Activated CD8-positive, alpha-beta memory T cell treated with anti-CD3 and anti-CD28 coated beads, Interleukin-2, amount 50 U/mL, for 1 hour (primary cell): ENCODE measurements at regions not wholly inside any gene's neighbourhood (a gene's known extent, or its start where the extent isn't known, plus 50 kb on each side); places are given as distances from the start of the nearest gene placed in this dataset.
"Not testable (repeated sequence)": the region's sequence is repeated elsewhere in the genome, so short reads cannot be mapped to it uniquely, and the experiment has no call there.

Experiments used
- DNase-seq: peaks from one replicate; pipeline ENCODE4 v3.0.0-alpha.2; 2020; ENCODE audit errors: extremely low read depth

DNA sequence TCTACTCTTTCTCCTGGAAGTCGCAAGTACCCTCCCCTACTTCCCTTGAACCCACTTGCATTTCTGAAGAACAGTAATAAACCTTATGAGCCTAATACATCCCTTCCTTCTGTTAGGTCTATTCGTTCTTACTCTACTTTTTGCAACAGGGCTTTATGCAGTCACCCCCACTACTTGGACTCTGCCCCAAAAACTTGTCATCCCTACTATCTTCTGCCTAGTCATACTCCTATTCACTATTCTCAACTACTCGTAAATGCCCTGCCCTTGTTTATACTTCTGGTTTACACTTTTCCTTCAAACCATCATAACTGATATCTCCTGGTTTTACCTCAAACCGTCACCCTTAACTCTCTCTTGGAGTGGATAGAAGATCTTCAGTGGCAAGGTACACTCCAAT, 55.2 kb upstream of the SLIT2 start:
- DNase-seq: no peak

DNA sequence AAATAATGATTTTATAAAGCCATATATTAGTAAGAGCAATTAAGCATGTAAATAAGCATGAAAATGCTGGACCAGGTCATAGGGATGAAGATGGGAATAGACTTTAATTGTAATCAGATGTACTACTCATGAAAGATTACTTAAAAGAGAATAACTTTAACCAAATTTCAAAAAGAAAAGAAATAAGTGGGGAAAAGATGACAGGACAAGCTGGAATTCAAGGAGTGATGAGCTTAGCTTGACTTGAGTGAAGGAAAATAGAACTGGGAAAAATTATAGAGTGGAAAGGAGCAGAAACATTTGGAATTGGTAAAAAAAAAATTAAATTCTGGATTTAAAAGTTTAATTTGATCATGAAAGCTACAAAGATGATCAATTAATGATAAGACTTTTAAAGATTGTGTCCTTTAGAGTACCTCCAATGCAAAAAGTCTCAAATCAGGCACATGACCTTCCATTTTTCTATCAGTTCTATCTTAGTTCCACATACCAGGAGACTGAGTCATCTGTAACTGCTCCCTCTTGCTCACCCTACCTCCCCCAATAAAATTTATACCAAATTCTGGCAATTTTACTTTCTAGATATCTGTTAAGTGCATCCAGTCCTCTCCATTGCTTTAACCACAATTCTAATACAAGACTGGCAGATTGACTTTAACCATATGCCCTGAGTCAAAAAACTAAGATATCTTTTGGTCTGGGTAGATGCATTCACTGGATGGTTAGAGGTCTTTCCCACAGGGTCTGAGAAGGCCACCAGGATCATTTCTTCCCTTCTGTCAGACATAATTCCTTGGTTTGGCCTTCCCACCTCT, 56.4 kb upstream of the SLIT2 start:
- DNase-seq: no peak

DNA sequence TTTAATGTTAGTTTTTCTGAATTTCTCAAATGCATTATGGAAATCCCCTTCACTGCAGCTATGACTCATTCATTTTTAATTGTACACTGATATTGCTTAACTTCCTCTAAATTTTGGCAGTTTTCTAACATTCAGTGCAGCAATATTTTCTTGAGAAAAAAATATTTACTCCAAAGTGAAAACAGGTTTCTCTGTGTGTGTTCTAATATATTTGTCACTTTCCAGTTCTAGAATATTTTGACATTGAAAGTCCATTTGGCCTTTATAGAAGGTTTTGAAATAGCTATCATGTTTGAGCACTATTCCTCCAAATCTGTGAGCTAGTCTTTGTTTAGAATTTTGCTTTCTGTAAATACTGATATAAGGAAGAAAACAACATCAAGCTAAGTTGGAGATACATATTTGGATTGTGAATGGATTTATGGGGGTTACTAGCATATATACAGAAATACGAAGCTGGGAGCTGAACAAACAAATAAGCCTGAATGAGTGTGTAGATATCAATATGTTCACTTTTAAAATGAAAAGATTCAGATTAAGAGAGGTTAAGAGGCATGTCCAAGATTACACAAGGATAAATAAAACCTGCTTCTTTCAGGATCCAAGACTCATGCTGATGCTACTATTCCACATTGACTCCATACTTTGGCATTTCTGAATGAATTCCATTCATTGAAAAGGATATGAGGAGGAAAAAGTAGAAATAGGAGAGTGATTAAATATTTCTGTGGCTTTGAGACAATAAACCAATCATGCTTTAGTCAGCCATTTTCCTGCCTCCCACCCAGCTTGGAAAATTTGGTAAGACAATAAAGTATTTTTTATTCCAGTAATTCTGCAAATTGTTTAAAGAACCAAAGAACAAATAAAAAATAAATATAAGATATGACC, 57.3 kb upstream of the SLIT2 start:
- DNase-seq: no peak

DNA sequence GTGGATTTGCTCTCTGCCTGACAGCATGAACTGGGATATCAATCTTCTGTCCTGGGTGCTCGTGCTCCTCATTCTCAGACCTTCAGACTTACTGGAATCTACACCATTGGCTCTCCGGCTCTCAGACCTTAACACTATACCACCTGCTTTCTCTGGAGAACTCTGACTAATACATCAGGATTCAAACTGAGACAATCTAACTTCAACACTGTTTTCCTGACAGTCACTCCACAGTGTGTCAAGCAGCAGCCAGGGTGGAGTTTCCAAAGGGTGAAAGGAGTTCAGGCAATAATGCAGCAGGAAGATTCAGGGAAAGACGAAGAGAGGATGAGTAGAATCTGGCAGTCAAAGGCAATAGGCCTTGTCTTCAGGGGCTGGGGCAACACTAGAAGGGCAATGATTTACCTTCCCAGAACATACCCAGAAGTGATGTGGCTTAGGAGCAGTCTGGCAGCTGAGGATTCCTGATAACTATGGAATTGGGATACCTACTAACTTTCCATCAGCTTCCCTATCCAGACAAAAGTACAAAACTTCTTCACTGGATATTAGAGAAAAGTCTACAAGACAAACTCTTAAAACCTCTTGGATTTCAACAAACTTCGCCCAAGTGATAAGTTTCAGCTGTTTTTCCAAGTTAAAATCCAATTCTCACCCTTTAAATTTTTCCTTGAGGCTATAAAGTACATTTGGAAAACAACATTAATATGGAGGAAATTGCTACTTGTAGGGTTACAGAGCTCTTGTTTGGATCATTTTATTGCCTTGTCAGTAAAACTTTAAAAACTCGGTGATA, 58.4 kb upstream of the SLIT2 start:
- no peak for DNase-seq

DNA sequence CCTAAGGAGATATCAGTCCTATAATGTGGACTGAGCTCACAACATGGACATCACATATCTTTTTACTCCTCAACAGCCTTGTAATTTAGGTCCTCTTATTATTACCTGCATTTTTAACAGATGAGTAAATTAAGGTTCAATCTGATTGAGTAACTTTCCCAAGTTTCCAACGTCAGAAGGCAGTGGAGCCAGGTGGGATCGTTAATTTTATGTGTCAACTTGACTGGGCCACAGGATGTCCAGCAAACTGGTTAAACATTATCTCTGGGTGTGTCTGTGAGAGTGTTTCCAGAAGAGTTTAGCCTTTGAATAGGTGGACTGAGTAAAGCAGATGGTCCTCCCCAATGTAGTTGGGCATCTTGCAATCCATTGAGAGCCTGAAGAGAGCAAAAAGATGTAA, 59.0 kb upstream of the SLIT2 start:
- DNase-seq: no peak

DNA sequence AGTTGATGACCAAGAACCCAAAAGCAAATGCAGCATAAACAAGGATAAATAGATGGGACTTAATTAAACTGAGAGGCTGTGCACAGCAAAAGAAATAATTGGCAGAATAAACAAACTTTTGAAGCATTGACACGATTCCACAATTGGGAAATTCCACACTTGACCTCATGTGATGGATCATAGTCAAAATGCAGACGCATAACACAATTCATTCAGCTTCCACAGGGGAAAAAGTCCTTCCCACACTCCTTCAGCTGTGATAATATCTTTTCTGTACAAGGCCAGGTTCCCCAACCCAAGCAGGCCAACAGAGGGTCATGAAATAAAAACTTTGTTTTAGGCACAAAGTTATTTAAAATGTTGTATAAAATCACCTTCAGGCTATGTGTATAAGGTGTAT, 66.6 kb upstream of the SLIT2 start:
- DNase-seq: no peak

DNA sequence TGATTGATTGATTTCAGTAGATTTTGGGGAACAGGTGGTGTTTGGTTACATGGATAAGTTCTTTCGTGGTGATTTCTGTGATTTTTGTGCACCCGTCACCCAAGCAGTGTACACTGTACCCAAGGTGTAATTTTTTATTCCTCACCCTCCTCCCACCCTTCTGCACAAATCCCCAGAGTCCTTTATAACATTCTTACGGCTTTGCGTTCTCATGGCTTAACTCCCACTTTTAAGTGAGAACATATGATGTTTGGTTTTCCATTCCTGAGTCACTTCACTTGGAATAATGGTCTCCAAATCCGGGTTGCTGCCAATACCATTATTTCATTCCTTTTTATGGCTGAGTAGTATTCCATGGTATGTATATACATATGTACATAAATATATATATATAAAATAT, 68.6 kb upstream of the SLIT2 start:
- DNase-seq: not testable (repeated sequence)

DNA sequence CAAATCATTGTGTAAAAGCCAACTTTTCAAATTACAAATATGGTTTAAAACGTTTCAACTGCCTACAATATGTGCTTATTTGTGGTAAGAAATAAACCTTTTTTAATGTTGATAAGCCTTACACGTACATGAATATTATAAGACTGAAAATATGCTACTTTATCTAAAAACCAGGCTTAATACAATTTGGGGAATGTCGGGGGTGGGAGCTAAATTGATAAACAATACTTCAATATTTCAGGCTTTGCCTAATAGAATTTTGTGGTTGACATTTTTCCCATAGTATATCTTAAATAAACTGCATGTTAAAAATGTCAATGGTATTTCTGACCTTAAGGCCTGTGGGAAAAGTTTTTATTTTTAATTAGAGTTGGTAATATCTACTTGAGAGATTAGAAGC, 69.8 kb upstream of the SLIT2 start:
- DNase-seq: no peak

DNA sequence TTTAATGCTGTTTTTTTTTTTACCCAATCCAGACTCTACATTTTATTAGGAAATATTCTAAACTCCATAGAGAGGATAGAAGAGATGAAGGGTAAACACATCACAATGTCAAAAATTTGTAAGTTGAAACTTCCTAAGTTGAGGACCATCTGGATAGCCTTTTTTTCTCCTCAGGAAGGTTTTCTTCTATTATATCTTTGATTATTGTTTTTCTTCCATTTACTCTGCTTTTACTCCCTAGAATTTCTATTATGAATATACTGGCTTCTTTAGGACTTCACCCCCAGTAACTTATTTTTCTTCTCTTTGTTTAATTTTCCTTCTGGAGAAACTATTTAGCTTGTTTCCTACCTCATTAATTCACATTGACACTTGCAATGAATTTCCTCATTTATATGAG, 71.2 kb upstream of the SLIT2 start:
- DNase-seq: no peak

DNA sequence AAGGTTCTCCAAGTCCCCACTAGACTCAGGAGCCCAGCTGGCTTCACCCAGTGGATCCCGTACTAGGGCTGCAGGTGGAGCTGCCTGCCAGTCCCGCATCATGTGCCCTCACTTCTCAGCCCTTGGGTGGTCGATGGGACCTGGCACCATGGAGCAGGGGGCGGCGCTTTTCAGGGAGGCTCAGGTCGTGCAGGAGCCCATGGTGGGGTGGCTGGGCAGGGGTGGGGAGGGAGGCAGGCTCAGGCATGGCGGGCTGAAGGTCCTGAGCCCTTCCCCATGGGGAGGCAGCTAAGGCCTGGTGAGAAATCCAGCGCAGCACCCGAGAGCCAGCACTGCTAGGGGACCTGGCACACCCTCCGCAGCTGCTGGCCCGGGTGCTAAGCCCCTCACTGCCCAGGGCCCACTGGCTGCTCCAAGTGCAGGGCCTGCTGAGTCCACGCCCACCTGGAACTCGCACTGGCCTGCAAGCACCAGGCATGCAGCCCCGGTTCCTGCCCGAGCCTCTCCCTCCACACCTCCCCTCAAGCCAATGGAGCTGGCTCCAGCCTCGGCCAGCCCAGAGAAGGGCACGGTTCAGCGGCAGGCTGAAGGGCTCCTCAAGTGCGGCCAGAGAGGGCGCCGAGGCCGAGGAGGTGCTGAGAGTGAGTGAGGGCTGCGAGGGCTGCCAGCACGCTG, 72.7 kb upstream of the SLIT2 start:
- DNase-seq: no peak

DNA sequence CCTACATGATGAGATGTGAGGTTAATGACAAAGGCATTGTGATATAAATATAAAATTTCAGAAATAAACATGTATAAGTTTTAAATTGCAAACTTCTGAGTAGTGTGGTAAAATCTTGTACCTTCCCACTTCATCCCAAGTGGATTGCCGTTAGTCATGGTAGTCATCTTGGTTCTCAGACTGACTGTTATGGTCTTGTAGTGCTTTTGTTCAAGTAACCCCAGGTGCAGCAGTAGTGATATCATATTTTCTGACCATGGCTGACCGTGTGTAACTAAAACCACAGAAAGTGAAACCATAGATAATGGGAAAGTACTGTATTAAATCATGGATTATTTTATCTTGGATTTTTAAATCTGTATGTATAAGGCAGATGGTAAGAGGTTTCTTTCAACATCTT, 74.8 kb upstream of the SLIT2 start:
- DNase-seq: no peak

DNA sequence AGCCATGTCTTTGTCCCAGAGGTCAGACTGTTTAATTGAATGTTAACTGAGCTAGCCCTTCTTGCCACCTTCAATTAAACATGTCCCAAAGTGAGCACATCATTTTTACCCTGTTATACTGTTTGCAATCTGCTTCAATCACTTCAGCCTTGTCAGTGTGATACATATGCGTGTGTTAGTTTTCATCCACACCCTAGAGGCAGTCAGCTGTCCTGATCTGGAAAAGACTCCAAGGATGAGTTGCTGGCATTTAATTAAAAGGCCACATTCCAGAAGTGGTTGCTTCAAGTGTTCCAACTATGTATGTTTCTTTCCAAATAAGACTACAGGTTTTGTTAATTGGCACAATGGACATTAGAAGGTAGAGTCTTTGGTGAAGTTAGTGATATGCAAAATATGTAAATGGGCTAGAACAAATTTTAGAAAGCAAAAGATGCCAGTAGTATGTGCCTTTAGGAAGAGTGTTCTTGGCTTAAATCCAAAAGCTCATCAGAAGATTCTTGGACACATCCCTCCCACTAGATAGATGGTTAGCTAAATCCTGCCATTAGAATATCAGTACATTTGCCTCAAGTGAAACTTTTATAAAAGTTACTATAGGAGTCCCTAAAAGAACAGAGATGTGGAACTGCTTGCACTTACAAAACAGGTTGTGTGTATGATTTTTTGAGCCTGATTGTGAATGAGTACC, 79.5 kb upstream of the SLIT2 start:
- no peak for DNase-seq

DNA sequence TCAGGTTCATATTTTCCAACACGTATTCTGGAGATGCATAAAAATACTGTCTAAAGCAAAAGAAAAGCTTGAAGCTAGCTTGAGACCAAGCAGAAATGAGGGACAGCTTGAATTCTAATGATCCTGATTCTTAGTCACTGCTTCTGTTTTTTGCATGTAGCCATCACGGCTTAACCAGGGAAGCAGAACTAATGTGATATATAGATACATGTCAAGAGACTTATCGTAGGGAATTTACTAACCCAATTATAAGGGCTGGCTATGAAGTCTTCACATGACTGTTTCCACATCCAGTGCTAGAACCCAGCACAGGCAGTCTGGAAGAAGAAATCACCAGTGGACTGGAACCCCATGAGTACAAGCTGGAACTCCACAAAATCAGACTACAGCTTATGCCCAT, 85.2 kb upstream of the SLIT2 start:
- DNase-seq: no peak

DNA sequence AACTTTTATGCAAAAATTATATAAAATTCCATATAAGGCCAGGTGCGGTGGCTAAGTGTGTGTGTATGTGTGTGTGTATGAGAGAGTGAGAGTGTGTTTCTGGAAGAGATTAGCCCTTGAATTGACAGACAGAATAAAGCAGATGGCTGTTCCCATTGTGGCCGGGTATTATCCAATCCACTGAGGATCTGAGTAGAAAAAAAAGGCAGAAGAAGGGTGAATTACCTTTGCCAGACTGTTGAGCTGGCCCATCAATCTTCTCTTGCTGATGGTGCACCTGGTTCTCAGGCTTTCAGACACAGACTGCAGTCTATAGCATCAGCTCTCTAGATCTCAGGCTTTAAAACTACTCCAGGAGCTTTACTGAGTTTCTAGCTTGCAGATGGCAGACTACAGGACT, 92.2 kb upstream of the SLIT2 start:
- no peak for DNase-seq

DNA sequence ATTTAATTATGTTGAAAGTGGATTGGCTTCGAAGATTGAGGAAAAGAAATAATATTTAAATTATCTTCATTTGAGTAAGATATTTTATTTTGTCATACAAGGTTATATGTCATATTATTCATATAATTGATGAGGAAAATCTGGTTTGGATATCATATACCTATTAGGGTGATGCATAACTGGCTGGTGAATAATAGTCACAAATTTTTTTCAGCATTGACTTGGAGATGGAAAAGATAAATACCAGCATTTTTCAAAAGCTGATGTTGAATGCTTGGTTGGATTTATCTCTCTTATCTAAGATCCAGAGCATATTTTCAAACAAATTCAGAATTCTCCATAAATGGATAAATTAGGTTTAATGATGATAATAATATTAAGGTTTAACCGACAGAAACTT, 93.5 kb upstream of the SLIT2 start:
- no peak for DNase-seq

DNA sequence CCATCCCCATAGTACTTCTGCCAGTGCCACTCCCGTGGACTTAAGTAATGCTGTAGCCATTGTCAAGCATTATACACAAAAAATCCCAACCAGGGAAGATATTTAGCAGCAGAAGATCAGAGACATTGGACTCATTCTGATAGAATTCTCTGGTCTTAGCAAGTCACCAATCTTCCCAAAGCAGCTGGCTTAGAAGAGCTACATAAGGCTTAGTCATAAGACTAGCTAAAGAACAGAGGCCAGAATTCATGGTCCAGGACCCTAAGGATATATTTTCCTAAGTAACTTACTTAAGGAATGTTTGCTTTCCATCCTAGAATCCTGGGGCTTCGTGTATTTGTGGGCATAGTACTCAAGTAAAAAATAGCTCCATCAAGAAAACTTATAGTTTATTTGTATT, 100.3 kb upstream of the SLIT2 start:
- no peak for DNase-seq

DNA sequence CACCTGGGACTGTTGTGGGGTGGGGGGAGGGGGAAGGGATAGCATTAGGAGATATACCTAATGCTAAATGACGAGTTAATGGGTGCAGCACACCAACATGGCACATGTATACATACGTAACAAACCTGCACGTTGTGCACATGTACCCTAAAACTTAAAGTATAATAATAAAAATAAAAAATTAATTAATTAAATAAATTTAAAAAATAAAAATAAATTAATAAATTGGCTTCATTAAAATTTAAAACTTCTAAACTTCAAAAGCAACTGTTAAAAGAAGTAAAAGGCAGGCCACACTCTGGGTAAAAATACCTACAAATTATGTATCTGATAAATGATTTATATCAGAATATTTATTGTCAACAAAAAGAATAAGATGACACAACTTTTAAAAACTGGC, 102.6 kb upstream of the SLIT2 start:
- not testable (repeated sequence) for DNase-seq

DNA sequence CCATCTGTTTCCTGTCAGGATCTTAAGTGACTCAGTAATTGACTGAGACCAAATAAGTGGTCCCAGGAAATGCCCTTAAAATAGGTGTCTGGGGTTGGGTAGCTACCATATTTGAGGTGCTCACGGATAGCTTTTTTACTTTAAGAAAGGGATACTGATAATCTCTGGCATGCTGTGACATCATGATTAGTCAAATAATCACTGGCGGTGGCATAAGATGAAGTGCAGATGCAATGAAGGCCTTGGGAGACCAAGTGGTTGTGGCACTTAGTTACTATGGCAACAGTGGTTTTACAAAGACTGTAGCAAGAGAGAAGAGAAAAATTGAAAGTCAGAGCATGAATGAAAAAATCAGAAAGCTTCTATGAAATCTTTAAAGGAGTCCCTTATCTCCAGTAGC, 114.5 kb upstream of the SLIT2 start:
- no peak for DNase-seq

DNA sequence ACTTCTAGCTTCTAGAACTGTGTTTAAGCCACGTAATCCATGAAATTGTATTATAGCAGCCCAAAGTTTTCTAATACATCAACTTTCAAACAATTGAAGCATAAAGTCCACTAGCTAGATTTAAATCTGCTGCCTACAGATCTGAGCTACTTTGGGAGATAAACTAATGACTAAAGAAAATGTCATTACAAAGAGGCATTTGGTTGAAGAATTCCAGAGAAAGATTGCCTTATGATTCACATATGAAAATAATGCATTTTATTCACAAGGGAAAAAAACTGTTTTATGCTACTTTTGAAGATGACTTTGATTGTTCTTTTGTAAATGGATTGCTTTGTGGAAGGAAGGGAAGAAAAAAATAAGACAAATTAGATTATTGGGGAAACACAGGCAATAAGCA, 124.1 kb upstream of the SLIT2 start:
- no peak for DNase-seq

DNA sequence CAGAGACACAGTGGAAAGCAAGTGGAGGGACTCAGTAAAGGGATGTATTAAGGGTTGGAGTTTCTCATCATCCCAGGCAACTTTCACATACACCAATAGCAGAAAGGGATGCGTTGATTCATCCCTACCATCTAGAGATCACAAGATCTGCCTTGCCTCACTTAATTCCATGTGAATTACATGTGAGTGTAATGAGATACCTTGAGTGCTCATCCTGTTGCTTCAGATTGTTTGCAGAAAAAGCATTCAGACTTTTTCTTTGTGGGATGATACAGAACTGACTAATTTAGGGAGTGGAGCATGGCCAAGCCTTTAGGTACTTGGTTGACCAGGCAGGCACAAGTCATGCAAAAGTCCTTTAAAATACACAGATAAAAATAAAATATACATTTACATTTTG, 124.8 kb upstream of the SLIT2 start:
- no peak for DNase-seq

DNA sequence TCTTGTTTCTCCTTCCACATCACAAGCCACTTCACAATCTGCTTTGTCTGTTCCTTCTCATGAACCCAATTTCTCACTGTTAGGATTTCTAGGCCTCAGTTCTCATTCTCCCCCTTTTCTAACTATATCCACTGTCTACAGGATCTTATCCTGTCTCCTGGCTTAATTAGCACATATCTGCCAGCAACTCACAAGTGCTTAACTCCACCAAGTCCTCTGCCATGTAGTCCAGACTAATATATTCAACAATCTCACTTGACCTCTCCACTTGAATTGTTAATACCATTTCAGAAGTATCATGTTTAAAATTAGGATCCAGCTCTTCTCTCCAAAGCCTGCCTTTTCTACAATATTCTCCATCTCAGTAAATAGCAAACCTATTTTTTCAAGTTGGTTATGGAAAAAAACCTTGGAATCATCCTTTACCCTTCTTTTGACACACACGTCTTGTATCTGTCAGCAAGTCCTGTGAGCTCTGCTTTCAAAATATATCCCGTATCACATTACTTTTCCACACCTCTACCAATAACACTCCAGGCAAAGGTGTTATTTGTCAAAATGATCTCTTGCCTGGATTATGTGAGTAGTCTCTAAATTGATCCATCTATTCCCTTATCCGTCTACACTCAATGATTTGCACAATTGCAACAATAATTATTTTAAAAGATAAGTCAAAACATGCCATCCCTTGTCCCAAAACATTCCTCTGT, 127.2 kb upstream of the SLIT2 start:
- DNase-seq: no peak
